Muscle layer of duodenum (tissue), 2 donors: ENCODE measurements at regions not wholly inside any gene's neighbourhood (a gene's known extent, or its start where the extent isn't known, plus 50 kb on each side); places are given as distances from the start of the nearest gene placed in this dataset.
"Not testable (repeated sequence)": the region's sequence is repeated elsewhere in the genome, so short reads cannot be mapped to it uniquely, and the experiment has no call there.

Source experiments
- H3K27ac ChIP-seq: one replicate; pipeline ENCODE4 v1.7.0; 2013; ENCODE audit warnings: mild to moderate bottlenecking, low read length
- H3K27me3 ChIP-seq: one replicate; pipeline ENCODE4 v1.7.0; 2013; ENCODE audit warnings: low read depth, mild to moderate bottlenecking, control low read depth, low read length
- H3K36me3 ChIP-seq, 2 donors: one replicate each; pipeline ENCODE4 v1.7.0; 2013; ENCODE audit warnings: low read length in 2 of 2, control low read depth in 1 of 2, mild to moderate bottlenecking in 1 of 2; ENCODE audit not compliant: insufficient read depth in 2 of 2, control insufficient read depth in 1 of 2
- H3K4me1 ChIP-seq, 2 donors: one replicate each; pipeline ENCODE4 v1.7.0; 2013; ENCODE audit warnings: low read length in 2 of 2, mild to moderate bottlenecking in 2 of 2, control low read depth in 1 of 2, moderate library complexity in 1 of 2; ENCODE audit not compliant: insufficient read depth in 2 of 2, control insufficient read depth in 1 of 2
- H3K4me3 ChIP-seq, 2 donors: one replicate each; pipeline ENCODE4 v1.7.0; 2013; ENCODE audit warnings: low read length in 2 of 2, low read depth in 1 of 2, mild to moderate bottlenecking in 1 of 2
- H3K9me3 ChIP-seq, 2 donors: one replicate each; pipeline ENCODE4 v1.7.0; 2013; ENCODE audit warnings: low read length in 2 of 2, control low read depth in 1 of 2, mild to moderate bottlenecking in 1 of 2; ENCODE audit not compliant: control insufficient read depth in 1 of 2
- donor health status: healthy.

DNA sequence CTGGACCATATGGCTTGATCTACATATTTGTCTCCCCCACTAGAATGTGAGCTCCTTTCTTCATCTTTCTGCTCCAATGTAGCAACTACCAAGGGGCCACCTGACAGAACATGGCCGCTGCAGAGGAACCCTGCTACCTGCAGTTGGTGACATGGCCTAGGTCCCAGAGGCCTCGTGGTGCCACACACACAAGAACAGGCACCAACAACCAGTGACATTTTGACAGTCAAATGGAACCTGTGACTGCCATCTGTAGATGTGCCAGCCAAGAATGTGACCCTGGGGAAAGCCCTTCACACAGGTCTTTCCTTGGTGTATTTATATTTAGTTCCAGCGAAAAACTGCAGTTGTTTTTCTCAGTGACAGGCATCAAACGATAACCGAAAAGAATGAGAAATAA, 67.9 kb upstream of the ANKRD1 start:
- Histone ChIP-seq H3K27ac (no peak overlapping the region), H3K27me3 (no peaks in the 10 kb centered on the region)

DNA sequence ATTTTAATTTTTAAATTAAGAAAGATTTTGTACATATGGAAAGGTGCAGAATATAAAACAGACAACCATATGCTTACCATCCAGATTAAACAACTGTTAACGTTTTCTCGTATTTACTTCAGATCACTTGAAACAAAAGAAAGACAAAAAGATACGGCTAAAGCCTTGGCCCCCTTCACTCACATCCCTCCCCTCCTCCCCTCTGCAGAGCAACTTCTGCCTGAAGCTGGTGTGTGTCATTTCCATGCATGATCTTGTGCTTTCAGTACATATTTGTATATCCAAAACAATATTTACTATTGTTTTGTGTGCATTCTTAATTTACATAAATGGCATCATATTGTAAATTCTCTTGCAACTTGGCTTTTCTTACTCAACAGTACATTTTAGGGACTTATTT, 68.5 kb upstream of the ANKRD1 start:
- no peaks in the 10 kb centered on the region for H3K9me3 ChIP-seq
- no peak overlapping the region for H3K4me3 ChIP-seq
- H3K27me3 ChIP-seq, result no peaks in the 10 kb centered on the region
- H3K4me1 ChIP-seq, result no peaks in the 10 kb centered on the region
- no peak overlapping the region for H3K27ac ChIP-seq
- no peaks in the 10 kb centered on the region for H3K36me3 ChIP-seq

More for the DNA sequence above, 67.9 kb upstream of the ANKRD1 start:
- no peaks in the 10 kb centered on the region for H3K4me1 ChIP-seq
- no peaks in the 10 kb centered on the region for H3K9me3 ChIP-seq
- H3K36me3 ChIP-seq, result no peaks in the 10 kb centered on the region
- no peak overlapping the region for H3K4me3 ChIP-seq

DNA sequence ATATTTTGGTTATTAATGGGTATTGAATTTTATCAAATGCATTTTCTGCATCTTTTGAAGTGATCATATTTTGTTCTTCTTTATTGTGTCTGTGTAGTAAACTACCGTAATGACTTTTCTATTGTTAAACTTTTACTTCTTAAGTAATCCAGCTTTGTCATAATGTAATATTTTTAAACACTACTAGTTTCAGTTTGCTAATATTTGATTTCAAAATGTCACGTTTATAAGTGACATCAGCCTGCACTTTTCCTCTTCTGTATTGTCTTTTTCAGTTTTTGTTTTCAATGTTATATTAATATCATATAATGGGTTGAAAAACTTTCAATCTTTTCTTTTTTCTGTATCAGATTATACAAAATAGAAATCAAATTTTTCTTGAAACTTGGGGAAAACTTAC, 71.6 kb upstream of the ANKRD1 start:
- no peaks in the 10 kb centered on the region for H3K9me3 ChIP-seq
- H3K4me1 ChIP-seq, result no peaks in the 10 kb centered on the region
- H3K4me3 ChIP-seq, result no peak overlapping the region
- no peaks in the 10 kb centered on the region for H3K36me3 ChIP-seq
- H3K27me3 ChIP-seq, result no peaks in the 10 kb centered on the region
- no peak overlapping the region for H3K27ac ChIP-seq

DNA sequence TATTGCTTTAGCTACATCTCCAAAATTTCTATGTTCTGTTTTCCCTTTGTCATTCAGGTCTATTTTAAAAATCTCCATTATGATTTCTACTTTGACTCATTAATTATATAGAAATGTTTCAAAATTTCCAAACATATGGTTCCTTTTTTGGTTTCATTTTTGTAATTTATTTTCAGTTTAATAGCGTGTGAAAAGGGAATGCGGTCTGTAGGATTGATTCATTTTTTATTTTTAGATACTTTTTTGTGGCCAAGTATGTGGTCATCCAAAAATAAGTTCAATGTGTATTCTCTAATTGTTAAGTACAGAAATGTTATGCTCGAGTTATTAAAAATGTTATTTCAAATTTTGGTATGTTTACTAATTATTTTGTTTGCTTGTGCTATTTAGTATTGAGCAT, 72.5 kb upstream of the ANKRD1 start:
- Histone ChIP-seq H3K9me3 (no peaks in the 10 kb centered on the region), H3K27ac (no peak overlapping the region), H3K36me3 (no peaks in the 10 kb centered on the region), H3K27me3 (no peaks in the 10 kb centered on the region), H3K4me1 (no peaks in the 10 kb centered on the region), H3K4me3 (no peak overlapping the region)

DNA sequence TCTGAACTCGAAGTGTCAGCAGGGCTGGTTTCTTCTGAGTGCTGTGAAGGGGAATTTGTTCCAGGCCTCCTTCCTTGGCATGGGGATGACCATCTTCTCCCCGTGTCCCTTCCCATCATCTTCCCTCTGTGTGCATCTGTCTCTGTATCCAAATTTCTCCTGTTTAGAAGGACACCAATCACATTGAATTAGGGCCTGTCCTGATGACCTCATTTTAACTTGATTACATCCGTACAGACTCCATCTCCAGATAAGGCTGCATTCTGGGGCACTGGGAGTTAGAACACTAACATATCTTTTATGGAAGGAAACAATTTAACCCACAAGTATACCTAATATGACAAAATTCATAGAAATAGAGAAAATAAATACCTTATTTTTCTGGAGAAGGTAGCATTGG, 76.8 kb upstream of the ANKRD1 start:
- no peaks in the 10 kb centered on the region for H3K4me1 ChIP-seq
- H3K9me3 ChIP-seq, result no peaks in the 10 kb centered on the region
- H3K27me3 ChIP-seq, result no peaks in the 10 kb centered on the region
- H3K4me3 ChIP-seq, result no peak overlapping the region
- no peak overlapping the region for H3K27ac ChIP-seq
- no peaks in the 10 kb centered on the region for H3K36me3 ChIP-seq

DNA sequence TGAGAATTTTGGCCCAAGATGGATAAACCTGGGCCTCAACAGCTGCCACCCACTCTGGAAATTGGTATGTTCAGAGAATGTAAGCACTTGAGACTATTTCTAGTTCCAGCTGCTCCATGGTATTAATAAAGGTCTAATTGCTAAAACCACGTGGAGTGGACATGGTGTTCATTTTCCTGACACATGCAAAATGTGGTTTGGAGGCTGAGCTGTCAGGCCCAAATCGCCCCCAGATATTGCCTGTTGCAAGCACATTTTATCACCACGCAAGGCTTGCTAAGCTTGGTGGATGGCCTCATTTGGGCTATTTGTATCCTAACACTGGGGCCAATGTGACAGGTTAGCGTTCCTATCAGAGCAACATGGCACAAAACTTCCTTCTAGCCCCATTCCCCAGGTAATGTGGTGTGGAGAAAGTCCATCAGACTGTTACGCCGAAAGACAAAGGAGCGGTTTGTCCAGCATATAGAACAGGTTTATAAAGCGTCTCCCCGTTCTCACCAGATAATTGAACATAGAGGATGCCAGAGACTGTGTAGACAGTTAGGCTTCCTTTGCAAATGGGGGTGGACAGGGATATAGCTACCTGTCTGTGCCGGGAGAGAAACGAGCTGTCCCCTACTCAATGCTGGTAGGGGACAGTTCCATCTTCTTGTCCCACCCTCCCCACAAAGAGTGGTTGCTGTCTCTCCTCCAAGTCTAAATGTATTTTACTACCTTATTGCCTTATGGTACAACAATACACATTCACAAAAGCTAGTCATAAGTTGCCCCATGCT, 78.0 kb upstream of the ANKRD1 start:
- Histone ChIP-seq H3K4me3 (no peak overlapping the region), H3K4me1 (no peaks in the 10 kb centered on the region), H3K9me3 (no peaks in the 10 kb centered on the region), H3K27ac (no peak overlapping the region), H3K27me3 (no peaks in the 10 kb centered on the region), H3K36me3 (no peaks in the 10 kb centered on the region)

DNA sequence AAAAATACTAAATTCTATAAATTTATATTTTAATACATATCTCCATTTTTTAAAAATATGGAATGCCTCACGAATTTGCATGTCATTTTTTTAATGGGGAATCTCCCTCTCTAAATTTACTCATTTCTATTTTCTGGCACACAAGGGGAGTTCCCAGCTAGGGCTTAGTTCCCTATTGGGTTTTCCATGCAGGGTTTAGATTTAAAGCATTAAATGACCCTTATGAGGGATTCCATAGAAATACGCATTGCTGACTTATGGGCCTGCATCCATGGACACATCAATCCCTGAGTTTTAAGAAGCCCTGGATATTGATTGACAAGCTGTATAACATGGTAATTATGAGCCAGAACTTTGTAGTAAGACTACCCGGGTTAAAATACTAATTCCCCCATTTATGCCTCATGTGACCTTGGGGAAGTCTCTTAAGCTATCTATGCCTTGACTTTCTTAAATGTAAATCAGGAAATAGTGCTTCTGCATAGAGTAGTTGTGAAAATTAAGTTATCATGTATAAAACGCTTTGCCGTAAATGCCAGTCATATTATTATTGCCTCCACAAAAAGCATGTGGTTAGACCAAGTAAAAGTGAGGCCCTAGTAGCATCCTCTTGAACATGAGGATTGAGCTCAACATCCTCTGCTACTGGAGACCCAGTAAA, 78.8 kb upstream of the ANKRD1 start:
- no peak overlapping the region for H3K27ac ChIP-seq
- no peaks in the 10 kb centered on the region for H3K27me3 ChIP-seq
- H3K4me1 ChIP-seq, result no peaks in the 10 kb centered on the region
- H3K4me3 ChIP-seq, result no peak overlapping the region
- no peaks in the 10 kb centered on the region for H3K9me3 ChIP-seq
- H3K36me3 ChIP-seq, result no peaks in the 10 kb centered on the region

DNA sequence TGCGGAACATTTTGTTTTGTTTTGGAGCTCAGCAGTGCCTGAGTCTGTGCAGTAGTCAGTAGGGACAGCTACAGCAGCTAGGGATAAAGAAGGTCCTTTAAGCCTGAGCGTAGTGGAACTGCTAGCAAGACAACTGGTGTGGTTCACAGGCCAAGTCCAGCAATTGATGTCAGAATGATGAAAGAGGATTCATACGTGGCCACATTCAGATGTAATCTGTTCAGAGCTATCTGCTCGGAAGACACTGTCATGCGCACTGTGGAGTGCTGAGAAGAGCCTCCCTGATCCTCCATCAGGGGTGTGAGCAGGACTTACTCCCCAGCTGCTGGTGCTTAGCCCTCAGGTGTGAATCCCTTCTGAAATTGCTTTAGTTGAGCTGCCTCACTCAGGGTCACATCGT, 79.6 kb upstream of the ANKRD1 start:
- H3K36me3 ChIP-seq, result no peaks in the 10 kb centered on the region
- H3K9me3 ChIP-seq, result no peaks in the 10 kb centered on the region

DNA sequence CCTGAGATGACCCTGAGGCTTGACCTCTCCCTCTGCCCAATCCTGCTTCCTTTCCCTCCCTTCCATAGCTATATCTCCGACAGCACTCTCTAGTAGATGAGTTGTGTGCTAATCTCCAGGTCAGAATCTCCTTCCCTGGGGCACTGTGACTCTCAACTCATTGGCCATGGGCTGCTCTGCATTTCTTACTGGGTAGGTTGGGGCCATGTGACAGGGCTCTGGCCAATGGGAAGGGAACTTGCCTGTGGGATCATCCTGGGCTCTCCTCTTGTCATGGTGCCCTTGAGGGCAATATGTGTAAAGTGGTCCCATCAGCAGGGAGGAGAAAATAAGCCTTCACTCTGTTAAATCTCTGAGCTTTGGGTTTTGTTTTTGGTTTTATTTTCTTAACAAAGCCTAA, 80.1 kb upstream of the ANKRD1 start:
- H3K4me1 ChIP-seq, result no peaks in the 10 kb centered on the region
- no peaks in the 10 kb centered on the region for H3K36me3 ChIP-seq
- no peak overlapping the region for H3K4me3 ChIP-seq
- no peak overlapping the region for H3K27ac ChIP-seq
- H3K27me3 ChIP-seq, result no peaks in the 10 kb centered on the region
- H3K9me3 ChIP-seq, result no peaks in the 10 kb centered on the region

More for the DNA sequence above, 79.6 kb upstream of the ANKRD1 start:
- no peaks in the 10 kb centered on the region for H3K4me1 ChIP-seq
- no peaks in the 10 kb centered on the region for H3K27me3 ChIP-seq
- H3K27ac ChIP-seq, result no peak overlapping the region
- H3K4me3 ChIP-seq, result no peak overlapping the region

DNA sequence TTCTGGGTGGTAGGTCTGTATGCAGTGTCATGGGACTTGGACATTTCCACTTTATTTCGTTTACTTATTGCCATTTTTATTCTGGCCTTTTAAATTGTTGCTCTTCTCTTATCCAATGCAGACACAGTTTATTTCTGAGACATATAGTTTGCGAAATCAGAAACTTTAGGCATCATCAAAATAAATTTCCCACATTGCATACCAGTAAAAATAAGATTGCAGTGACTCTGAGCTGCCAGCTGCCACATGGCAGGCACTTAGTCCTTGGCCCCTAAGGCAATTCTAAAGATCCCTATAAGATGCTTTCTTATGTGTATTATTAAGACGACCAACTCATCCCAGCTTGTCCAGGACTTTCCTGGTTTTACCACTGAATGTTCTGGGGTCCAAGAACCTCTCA, 81.8 kb upstream of the ANKRD1 start:
- no peaks in the 10 kb centered on the region for H3K27me3 ChIP-seq
- H3K36me3 ChIP-seq, result no peaks in the 10 kb centered on the region
- no peaks in the 10 kb centered on the region for H3K9me3 ChIP-seq
- H3K27ac ChIP-seq, result no peak overlapping the region
- no peaks in the 10 kb centered on the region for H3K4me1 ChIP-seq
- no peak overlapping the region for H3K4me3 ChIP-seq

DNA sequence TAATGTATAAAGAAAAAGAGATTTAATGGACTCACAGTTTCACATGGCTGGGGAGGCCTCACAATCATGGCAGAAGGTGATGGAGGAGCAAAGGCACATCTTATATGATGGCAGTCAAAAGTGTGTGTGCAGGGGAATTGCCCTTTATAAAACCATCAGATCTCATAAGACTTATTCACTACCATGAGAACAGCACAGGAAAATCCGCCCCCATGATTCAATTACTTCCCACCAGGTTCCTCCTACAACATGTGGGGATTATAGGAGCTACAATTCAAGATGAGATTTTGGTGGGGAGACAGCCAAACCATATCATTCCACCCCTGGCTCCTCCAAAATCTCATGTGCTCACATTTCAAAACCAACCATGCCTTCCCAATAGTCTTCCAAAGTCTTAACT, 82.5 kb upstream of the ANKRD1 start:
- H3K27ac ChIP-seq, H3K27me3 ChIP-seq, H3K9me3 ChIP-seq, H3K36me3 ChIP-seq, H3K4me1 ChIP-seq, H3K4me3 ChIP-seq: not testable (repeated sequence)

DNA sequence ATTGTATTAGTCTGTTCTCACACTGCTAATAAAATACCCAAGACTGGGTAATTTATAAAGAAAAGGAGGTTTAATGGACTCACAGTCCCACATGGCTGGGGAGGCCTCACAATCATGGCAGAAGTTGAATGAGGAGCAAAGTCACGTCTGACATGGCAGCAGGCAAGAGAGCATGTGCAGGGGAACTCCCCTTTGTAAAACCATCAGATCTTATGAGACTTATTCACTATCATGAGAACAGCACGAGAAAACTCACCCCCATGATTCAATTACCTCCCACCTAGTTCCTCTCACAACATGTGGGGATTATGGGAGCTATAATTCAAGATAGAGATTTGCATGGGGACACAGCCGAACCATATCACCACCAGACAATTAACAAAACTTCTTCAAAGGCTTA, 84.4 kb upstream of the ANKRD1 start:
- not testable (repeated sequence) for H3K27me3 ChIP-seq

More for the DNA sequence above, 84.4 kb upstream of the ANKRD1 start:
- H3K9me3 ChIP-seq, H3K27ac ChIP-seq, H3K36me3 ChIP-seq, H3K4me1 ChIP-seq, H3K4me3 ChIP-seq: not testable (repeated sequence)
